ENCODE measurements at regions not wholly inside any gene's neighbourhood (a gene's known extent, or its start where the extent isn't known, plus 50 kb on each side); places are given as distances from the start of the nearest gene placed in this dataset.

DNA sequence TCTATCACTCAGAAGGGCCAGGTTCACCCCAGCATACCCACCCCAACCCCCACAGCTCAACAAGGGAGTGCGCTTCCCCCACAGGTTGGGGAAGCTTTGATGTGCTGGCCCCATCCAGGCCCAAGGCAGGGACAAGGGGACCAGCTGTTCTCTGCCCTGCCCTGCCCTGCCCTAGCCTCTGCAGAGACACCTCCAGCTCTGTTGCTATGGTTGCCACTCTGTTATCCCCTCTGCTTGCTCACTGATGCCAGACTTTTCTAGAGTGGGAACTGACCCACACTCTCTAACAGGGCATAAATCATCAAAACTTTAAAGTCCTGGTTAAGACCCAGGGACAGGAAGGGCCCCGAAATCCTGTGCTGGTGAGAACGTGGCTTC is 50.4 kb upstream of the ENPP7 start:
- Histone ChIP-seq H3K36me3 (ENCODE audit: control insufficient read depth in 2 of 2, insufficient read depth in 1 of 2, low read length in 2 of 2) (no peaks in the 10 kb centered on the region), H3K4me3 (ENCODE audit: low read depth, low read length) (no peak overlapping the region), H3K4me1 (ENCODE audit: control insufficient read depth, insufficient read depth, low read length) (no peaks in the 10 kb centered on the region), H3K27ac (ENCODE audit: extremely low read depth, low read depth, low read length) (no peak overlapping the region), H3K9me3 (ENCODE audit: control insufficient read depth, insufficient read depth, low read depth, low read length) (no peaks in the 10 kb centered on the region)
- TF ChIP-seq ZNF610 (tag by site-specific recombination; IDR thresholded peaks at IDR 0.05; ENCODE audit: borderline replicate concordance) = no peak
- TF ChIP-seq ZNF785 (tag by site-specific recombination; IDR thresholded peaks at IDR 0.05) = no peak
- TF ChIP-seq ZEB2 (tag by site-specific recombination; IDR thresholded peaks at IDR 0.05) = no peak
- TF ChIP-seq, protein P1, sequence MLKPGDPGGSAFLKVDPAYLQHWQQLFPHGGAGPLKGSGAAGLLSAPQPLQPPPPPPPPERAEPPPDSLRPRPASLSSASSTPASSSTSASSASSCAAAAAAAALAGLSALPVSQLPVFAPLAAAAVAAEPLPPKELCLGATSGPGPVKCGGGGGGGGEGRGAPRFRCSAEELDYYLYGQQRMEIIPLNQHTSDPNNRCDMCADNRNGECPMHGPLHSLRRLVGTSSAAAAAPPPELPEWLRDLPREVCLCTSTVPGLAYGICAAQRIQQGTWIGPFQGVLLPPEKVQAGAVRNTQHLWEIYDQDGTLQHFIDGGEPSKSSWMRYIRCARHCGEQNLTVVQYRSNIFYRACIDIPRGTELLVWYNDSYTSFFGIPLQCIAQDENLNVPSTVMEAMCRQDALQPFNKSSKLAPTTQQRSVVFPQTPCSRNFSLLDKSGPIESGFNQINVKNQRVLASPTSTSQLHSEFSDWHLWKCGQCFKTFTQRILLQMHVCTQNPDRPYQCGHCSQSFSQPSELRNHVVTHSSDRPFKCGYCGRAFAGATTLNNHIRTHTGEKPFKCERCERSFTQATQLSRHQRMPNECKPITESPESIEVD (tag by site-specific recombination; IDR thresholded peaks at IDR 0.05) = no peak
- TF ChIP-seq ZNF501 (tag by site-specific recombination; IDR thresholded peaks at IDR 0.05) = no peak
- no peak for TF ChIP-seq ZNF571 (tag by site-specific recombination; IDR thresholded peaks at IDR 0.05)
- no peak for TF ChIP-seq ZNF776 (tag by site-specific recombination; IDR thresholded peaks at IDR 0.05; ENCODE audit: borderline replicate concordance)
- TF ChIP-seq, protein P2, sequence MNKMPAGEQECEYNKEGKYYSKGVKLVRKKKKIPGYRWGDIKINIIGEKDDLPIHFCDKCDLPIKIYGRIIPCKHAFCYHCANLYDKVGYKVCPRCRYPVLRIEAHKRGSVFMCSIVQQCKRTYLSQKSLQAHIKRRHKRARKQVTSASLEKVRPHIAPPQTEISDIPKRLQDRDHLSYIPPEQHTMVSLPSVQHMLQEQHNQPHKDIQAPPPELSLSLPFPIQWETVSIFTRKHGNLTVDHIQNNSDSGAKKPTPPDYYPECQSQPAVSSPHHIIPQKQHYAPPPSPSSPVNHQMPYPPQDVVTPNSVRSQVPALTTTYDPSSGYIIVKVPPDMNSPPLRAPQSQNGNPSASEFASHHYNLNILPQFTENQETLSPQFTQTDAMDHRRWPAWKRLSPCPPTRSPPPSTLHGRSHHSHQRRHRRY (tag by site-specific recombination; IDR thresholded peaks at IDR 0.05) = no peak
- no peak for TF ChIP-seq ZNF19 (tag by site-specific recombination; IDR thresholded peaks at IDR 0.05; ENCODE audit: low read depth)
- no peak for TF ChIP-seq ZIC2 (tag by site-specific recombination; IDR thresholded peaks at IDR 0.05)
- ChIA-PET CTCF (interaction anchor here (1.4 kb wide), 1 partner anchor 279 kb away, joined by 5 read pairs; no protein-coding TSS in a partner anchor), POLR2A (no interaction called here)

DNA sequence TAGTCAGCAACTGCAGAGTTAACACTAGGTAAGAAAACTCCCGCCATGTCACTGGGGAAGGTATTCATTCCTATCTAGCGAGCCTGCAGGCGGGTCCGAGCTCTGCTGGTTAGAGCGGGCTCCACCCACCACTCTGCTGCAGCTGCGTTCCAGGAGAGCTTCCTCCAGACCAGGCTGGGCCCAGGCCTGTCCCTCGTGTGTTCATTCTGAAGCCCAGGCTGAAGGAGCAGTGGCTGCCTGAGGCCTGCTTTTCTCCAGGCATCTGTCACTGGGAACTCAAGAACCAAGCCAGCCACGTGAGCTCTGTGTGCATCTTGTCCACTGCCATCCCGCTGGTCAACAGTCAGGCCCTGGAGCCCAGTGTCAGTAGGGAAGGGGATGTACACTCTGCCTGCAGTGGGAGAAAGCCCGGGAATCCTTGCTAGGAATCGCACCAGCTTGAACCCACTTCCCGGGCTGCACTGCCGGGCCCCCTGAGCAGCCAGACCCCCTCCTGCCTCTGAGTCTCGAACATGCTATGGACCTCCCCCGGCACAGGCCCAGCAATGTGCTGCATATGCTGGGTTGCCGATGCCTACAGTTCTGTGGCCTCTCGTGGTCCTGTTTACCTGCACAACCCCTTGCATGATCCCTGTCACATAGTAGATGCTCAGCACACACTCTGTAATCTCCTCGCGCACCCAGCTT is 51.0 kb upstream of the ENPP7 start:
- Histone ChIP-seq H3K36me3 (ENCODE audit: control insufficient read depth in 2 of 2, insufficient read depth in 1 of 2, low read length in 2 of 2) (no peaks in the 10 kb centered on the region), H3K27ac (ENCODE audit: extremely low read depth, low read depth, low read length) (no peak overlapping the region), H3K9me3 (ENCODE audit: control insufficient read depth, insufficient read depth, low read depth, low read length) (no peaks in the 10 kb centered on the region), H3K4me1 (ENCODE audit: control insufficient read depth, insufficient read depth, low read length) (no peaks in the 10 kb centered on the region), H3K4me3 (ENCODE audit: low read depth, low read length) (no peak overlapping the region)
- ChIA-PET CTCF (interaction anchor here (1.1 to 1.4 kb wide), 2 partner anchors 67 to 279 kb away, joined by 4 to 5 read pairs; no protein-coding TSS in a partner anchor), POLR2A (no interaction called here)
- TF ChIP-seq ZNF169 (tag by site-specific recombination; IDR thresholded peaks at IDR 0.05) (no peak), ZNF664 (tag by site-specific recombination; IDR thresholded peaks at IDR 0.05) (0 out of 2 replicates have a peak, but pooled peaks have one; percentile 22)

DNA sequence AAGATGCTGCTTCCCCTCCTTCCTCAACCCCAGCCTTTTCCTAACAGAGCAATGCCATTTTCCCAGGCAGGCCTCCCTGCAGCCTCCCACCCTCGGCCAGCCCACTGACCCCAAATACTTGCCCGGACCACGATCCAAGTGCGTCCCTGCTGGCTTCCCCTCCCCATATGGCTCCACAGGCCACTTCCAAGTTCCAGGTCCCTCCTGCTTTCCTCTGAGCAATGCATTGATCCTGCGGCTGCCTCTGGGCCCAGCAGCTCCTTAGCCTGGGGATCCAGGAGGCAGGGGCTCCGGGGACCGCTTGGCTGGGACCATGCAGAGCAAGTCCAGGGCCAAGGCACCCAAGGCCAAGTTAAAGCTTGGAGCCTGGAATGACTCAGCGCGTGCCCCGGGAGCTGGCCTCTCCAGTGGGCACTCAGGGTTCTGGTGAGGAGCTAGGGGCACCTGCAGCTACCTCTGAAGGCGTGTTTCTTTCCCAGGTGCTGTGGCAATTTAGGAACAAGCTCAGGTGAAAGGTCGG is 51.9 kb upstream of the ENPP7 start:
- no peaks in the 10 kb centered on the region for H3K9me3 ChIP-seq (ENCODE audit: control insufficient read depth, insufficient read depth, low read depth, low read length)
- no peak overlapping the region for H3K27ac ChIP-seq (ENCODE audit: extremely low read depth, low read depth, low read length)
- POLR2A ChIA-PET = no interaction called here
- CTCF ChIA-PET = interaction anchor here (1.1 kb wide), 1 partner anchor 66 kb away, joined by 4 read pairs; no protein-coding TSS in a partner anchor
- no peak overlapping the region for H3K4me3 ChIP-seq (ENCODE audit: low read depth, low read length)
- no peaks in the 10 kb centered on the region for H3K36me3 ChIP-seq (ENCODE audit: control insufficient read depth in 2 of 2, insufficient read depth in 1 of 2, low read length in 2 of 2)
- H3K4me1 ChIP-seq (ENCODE audit: control insufficient read depth, insufficient read depth, low read length) = no peaks in the 10 kb centered on the region
- TF ChIP-seq YY1 (tag by site-specific recombination; IDR thresholded peaks at IDR 0.05) (no peak), ZNF146 (tag by site-specific recombination; IDR thresholded peaks at IDR 0.05) (no peak), ZBTB48 (tag by site-specific recombination; IDR thresholded peaks at IDR 0.05) (no peak), ZBTB7A (tag by site-specific recombination; IDR thresholded peaks at IDR 0.05; ENCODE audit: low read depth) (no peak), ZNF324 (tag by site-specific recombination; IDR thresholded peaks at IDR 0.05) (no peak), ZNF585B (tag by site-specific recombination; IDR thresholded peaks at IDR 0.05) (no peak), ZNF112 (tag by site-specific recombination; IDR thresholded peaks at IDR 0.05) (no peak), ZNF660 (tag by site-specific recombination; IDR thresholded peaks at IDR 0.05) (no peak), IKZF3 (tag by site-specific recombination; IDR thresholded peaks at IDR 0.05) (no peak)
- TF ChIP-seq, protein P3, sequence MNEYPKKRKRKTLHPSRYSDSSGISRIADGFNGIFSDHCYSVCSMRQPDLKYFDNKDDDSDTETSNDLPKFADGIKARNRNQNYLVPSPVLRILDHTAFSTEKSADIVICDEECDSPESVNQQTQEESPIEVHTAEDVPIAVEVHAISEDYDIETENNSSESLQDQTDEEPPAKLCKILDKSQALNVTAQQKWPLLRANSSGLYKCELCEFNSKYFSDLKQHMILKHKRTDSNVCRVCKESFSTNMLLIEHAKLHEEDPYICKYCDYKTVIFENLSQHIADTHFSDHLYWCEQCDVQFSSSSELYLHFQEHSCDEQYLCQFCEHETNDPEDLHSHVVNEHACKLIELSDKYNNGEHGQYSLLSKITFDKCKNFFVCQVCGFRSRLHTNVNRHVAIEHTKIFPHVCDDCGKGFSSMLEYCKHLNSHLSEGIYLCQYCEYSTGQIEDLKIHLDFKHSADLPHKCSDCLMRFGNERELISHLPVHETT (tag by site-specific recombination; IDR thresholded peaks at IDR 0.05) = no peak
- TF ChIP-seq, protein P4, sequence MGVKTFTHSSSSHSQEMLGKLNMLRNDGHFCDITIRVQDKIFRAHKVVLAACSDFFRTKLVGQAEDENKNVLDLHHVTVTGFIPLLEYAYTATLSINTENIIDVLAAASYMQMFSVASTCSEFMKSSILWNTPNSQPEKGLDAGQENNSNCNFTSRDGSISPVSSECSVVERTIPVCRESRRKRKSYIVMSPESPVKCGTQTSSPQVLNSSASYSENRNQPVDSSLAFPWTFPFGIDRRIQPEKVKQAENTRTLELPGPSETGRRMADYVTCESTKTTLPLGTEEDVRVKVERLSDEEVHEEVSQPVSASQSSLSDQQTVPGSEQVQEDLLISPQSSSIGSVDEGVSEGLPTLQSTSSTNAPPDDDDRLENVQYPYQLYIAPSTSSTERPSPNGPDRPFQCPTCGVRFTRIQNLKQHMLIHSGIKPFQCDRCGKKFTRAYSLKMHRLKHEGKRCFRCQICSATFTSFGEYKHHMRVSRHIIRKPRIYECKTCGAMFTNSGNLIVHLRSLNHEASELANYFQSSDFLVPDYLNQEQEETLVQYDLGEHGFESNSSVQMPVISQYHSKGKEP (tag by site-specific recombination; IDR thresholded peaks at IDR 0.05) = no peak
- TF ChIP-seq, protein P5, sequence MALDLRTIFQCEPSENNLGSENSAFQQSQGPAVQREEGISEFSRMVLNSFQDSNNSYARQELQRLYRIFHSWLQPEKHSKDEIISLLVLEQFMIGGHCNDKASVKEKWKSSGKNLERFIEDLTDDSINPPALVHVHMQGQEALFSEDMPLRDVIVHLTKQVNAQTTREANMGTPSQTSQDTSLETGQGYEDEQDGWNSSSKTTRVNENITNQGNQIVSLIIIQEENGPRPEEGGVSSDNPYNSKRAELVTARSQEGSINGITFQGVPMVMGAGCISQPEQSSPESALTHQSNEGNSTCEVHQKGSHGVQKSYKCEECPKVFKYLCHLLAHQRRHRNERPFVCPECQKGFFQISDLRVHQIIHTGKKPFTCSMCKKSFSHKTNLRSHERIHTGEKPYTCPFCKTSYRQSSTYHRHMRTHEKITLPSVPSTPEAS (tag by site-specific recombination; IDR thresholded peaks at IDR 0.05) = no peak

All from HEK293 (cell line).